Psoas muscle (tissue), 7 donors: ENCODE measurements at regions not wholly inside any gene's neighbourhood (a gene's known extent, or its start where the extent isn't known, plus 50 kb on each side); places are given as distances from the start of the nearest gene placed in this dataset.

Source experiments
- ATAC-seq, 4 donors: fragments of 200-7000 bp; cut with Tn5 transposase; one replicate each; pipeline ENCODE4 v1.9.1; 2020; ENCODE audit warnings: moderate library complexity in 3 of 4, mild to moderate bottlenecking in 2 of 4
- DNase-seq, 2 donors: peaks; one replicate each; pipeline ENCODE4 v3.0.0-alpha.2; 2020
- H3K27ac ChIP-seq: fragments of 200-600 bp; one replicate; pipeline ENCODE4 v1.8.0; 2022
- H3K27me3 ChIP-seq, 3 donors: fragments of 200-600 bp in 1 of 3; one replicate each; pipeline versions ENCODE4 v1.6.1 to v1.8.0; 2013 to 2022; ENCODE audit warnings: low read length in 2 of 3, mild to moderate bottlenecking in 2 of 3, moderate library complexity in 1 of 3; ENCODE audit not compliant: insufficient read depth in 3 of 3
- H3K36me3 ChIP-seq, 2 donors: fragments of 200-600 bp in 1 of 2; one replicate each; pipeline versions ENCODE4 v1.6.1 to v1.8.0; 2013 to 2022; ENCODE audit warnings: low read depth in 1 of 2, mild to moderate bottlenecking in 1 of 2, moderate library complexity in 1 of 2; ENCODE audit not compliant: insufficient read depth in 1 of 2
- H3K4me1 ChIP-seq: fragments of 200-600 bp; one replicate; pipeline ENCODE4 v1.8.0; 2022
- H3K4me3 ChIP-seq: fragments of 200-600 bp; one replicate; pipeline ENCODE4 v1.8.0; 2022; ENCODE audit warnings: mild to moderate bottlenecking
- H3K9me3 ChIP-seq: fragments of 200-600 bp; one replicate; pipeline ENCODE4 v1.8.0; 2022
- CTCF ChIP-seq: fragments of 200-600 bp; IDR thresholded peaks from one replicate; pipeline ENCODE4 v1.8.0; 2022; ENCODE audit warnings: antibody characterized with exemption
- WGBS, 3 donors: extraction: QIAGEN DNeasy Blood & Tissue Kit; methylation state at CpG; one replicate each; pipeline versions ENCODE4 v1.1.6 to v1.1.7; 2013; 5-methylcytosine and 5-hydroxymethylcytosine counted together
- intact Hi-C, 2 donors: fragments of 100-400 bp; cut with DNase I; formaldehyde crosslinking; loops; one replicate each; pipeline versions ENCODE4 v1.11.0 to v1.14.2; 2022
- donor health status: healthy with polysubstance abuse.
- donor health status: DM: no; HTN: no; CAD: no; lungs with moderate emphysema.
- donor health status: Bipolar disorder and iron deficiency.
- donor health status: healthy.
- donor health status: DM: yes; HTN: yes; CAD: no.
- donor health status: DM: no; HTN: no; CAD: no.
- donor health status: DM: yes; HTN: yes; CAD: no.

- intact Hi-C loops: no loop called here
- Histone ChIP-seq H3K27ac (no peak overlapping the region), H3K9me3 (no peaks in the 10 kb centered on the region), H3K27me3 (no peaks in the 10 kb centered on the region), H3K36me3 (no peaks in the 10 kb centered on the region), H3K4me3 (no peak overlapping the region), H3K4me1 (no peaks in the 10 kb centered on the region)
- ATAC-seq (no peak), DNase-seq (peak in 1 of 2 donors; percentile 45)
- WGBS, 3 donors: 59 to 70% (median 61%) methylated on average over 5 of the region's 5 CpGs
- no peak for TF ChIP-seq CTCF
Measured at GRCh38 chr10:4632757-4633156, 193.2 kb upstream of the AKR1E2 start.

- Histone ChIP-seq H3K36me3 (no peaks in the 10 kb centered on the region), H3K27ac (no peak overlapping the region), H3K4me3 (no peak overlapping the region), H3K4me1 (no peaks in the 10 kb centered on the region), H3K9me3 (no peaks in the 10 kb centered on the region), H3K27me3 (no peaks in the 10 kb centered on the region)
- DNase-seq (no peak), ATAC-seq (no peak)
- no peak for TF ChIP-seq CTCF
- WGBS, 3 donors: 98 to 100% (median 99%) methylated on average over 3 of the region's 3 CpGs
- intact Hi-C loops: no loop called here
Measured at GRCh38 chr10:4626919-4627318, 199.1 kb upstream of the AKR1E2 start.

GRCh38 chr10:4623757-4624420 lies 202.1 kb upstream of the AKR1E2 start:
- 97 to 99% (median 98%) methylated on average over 1 of the region's 1 CpG for whole genome bisulfite sequencing, 3 donors
- H3K27ac ChIP-seq: no peak overlapping the region
- no peak for DNase-seq

GRCh38 chr10:4623200-4623599 lies 202.8 kb upstream of the AKR1E2 start:
- H3K4me1 ChIP-seq: no peaks in the 10 kb centered on the region
- no peak overlapping the region for H3K4me3 ChIP-seq
- no peaks in the 10 kb centered on the region for H3K27me3 ChIP-seq
- TF ChIP-seq CTCF: no peak
- H3K9me3 ChIP-seq: no peaks in the 10 kb centered on the region
- intact Hi-C loops: no loop called here
- 87 to 93% (median 90%) methylated on average over 7 of the region's 7 CpGs for WGBS, 3 donors
- H3K36me3 ChIP-seq: no peaks in the 10 kb centered on the region
- ATAC-seq (no peak), DNase-seq (no peak)
- H3K27ac ChIP-seq: no peak overlapping the region

More at GRCh38 chr10:4623757-4624420, 202.1 kb upstream of the AKR1E2 start:
- ATAC-seq: no peak
- Histone ChIP-seq H3K9me3 (no peaks in the 10 kb centered on the region), H3K4me1 (no peaks in the 10 kb centered on the region), H3K4me3 (no peak overlapping the region), H3K27me3 (no peaks in the 10 kb centered on the region), H3K36me3 (no peaks in the 10 kb centered on the region)
- TF ChIP-seq CTCF: no peak
- intact Hi-C loops: no loop called here

- Histone ChIP-seq H3K9me3 (no peaks in the 10 kb centered on the region), H3K4me1 (no peaks in the 10 kb centered on the region), H3K4me3 (no peak overlapping the region), H3K27ac (no peak overlapping the region), H3K36me3 (no peaks in the 10 kb centered on the region), H3K27me3 (no peaks in the 10 kb centered on the region)
- 84 to 92% (median 90%) methylated on average over 2 of the region's 2 CpGs for WGBS, 3 donors
- ATAC-seq: no peak
- no peak for DNase-seq
- TF ChIP-seq CTCF: no peak
- intact Hi-C loops: no loop called here
Measured at GRCh38 chr10:4622384-4622783, 203.6 kb upstream of the AKR1E2 start.
